22Rv1 (cell line): ENCODE measurements at regions not wholly inside any gene's neighbourhood (a gene's known extent, or its start where the extent isn't known, plus 50 kb on each side); places are given as distances from the start of the nearest gene placed in this dataset.

Source experiments
- ZFX ChIP-seq: fragments of 450-650 bp; IDR thresholded peaks from 2 replicates; pipeline ENCODE4 v1.6.1; 2017; ENCODE audit warnings: antibody characterized with exemption, borderline replicate concordance
- TF ChIP-seq, protein P1 (sequence below): fragments of 450-650 bp; IDR thresholded peaks from 2 replicates; pipeline ENCODE4 v1.5.1; 2017; ENCODE audit warnings: mild to moderate bottlenecking

DNA sequence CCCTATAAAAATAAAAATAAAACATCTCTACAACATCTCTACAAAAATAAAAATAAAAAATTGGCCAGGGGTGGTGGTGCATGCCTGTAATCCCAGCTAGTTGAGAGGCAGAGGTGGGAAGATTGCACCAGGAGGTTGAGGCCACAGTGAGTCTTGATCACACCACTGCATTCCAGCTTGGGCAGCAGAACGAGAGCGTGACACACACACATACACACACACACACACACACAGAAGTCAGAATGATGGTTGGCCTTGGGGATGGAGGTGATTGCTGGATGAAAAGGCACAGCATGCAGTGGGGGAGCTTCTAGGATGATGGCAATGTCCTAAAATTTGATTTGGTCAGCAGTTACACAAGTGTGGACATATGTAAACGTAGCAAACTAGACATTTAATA, 69.7 kb upstream of the SOD1 start:
- TF ChIP-seq, protein P1, sequence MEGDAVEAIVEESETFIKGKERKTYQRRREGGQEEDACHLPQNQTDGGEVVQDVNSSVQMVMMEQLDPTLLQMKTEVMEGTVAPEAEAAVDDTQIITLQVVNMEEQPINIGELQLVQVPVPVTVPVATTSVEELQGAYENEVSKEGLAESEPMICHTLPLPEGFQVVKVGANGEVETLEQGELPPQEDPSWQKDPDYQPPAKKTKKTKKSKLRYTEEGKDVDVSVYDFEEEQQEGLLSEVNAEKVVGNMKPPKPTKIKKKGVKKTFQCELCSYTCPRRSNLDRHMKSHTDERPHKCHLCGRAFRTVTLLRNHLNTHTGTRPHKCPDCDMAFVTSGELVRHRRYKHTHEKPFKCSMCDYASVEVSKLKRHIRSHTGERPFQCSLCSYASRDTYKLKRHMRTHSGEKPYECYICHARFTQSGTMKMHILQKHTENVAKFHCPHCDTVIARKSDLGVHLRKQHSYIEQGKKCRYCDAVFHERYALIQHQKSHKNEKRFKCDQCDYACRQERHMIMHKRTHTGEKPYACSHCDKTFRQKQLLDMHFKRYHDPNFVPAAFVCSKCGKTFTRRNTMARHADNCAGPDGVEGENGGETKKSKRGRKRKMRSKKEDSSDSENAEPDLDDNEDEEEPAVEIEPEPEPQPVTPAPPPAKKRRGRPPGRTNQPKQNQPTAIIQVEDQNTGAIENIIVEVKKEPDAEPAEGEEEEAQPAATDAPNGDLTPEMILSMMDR: no peak
- TF ChIP-seq ZFX: no peak
